ENCODE measurements at regions not wholly inside any gene's neighbourhood (a gene's known extent, or its start where the extent isn't known, plus 50 kb on each side); places are given as distances from the start of the nearest gene placed in this dataset.
A peak's percentile ranks its signal among the peaks of the same experiment; 100 is the strongest.

- POLR2A ChIA-PET = interaction anchor here (0.6 to 1.4 kb wide), 9 partner anchors 8 to 291 kb away, joined by 3 to 6 read pairs (median 4); partner anchors contain the start of gene ELL2
- intact Hi-C loops (cut with micrococcal nuclease) = no loop called here
- TF ChIP-seq CTCF (IDR thresholded peaks at IDR 0.05; ENCODE audit: unreplicated experiment) = no peak
Observed at GRCh38 chr5:96252596-96252995, 180.5 kb downstream of the PCSK1 start.

GRCh38 chr5:96250782-96251181 lies 182.3 kb downstream of the PCSK1 start:
- no peak overlapping the region for H3K4me3 Mint-ChIP-seq (ENCODE audit: unreplicated experiment)
- H3K27me3 Mint-ChIP-seq (ENCODE audit: insufficient read depth, unreplicated experiment) = no peaks in the 10 kb centered on the region
- H3K27ac Mint-ChIP-seq (ENCODE audit: low read depth, unreplicated experiment) = no peak overlapping the region
- no peaks in the 10 kb centered on the region for H3K9me3 Mint-ChIP-seq (ENCODE audit: unreplicated experiment)
- peaks cover 38% of the 10 kb centered on the region for H3K4me1 Mint-ChIP-seq (ENCODE audit: insufficient read depth, unreplicated experiment)
- no TSS peak for BruUV-seq (replicated peaks)
- DNase-seq (ENCODE audit: unreplicated experiment) = no peak
- intact Hi-C loops (cut with micrococcal nuclease) = no loop called here
- ChIA-PET CTCF (no interaction called here), POLR2A (interaction anchor here (0.6 kb wide), 1 partner anchor 63 kb away, joined by 3 read pairs; no protein-coding TSS in a partner anchor)
- no peak for TF ChIP-seq CTCF (IDR thresholded peaks at IDR 0.05; ENCODE audit: unreplicated experiment)
- no peaks in the 10 kb centered on the region for H3K36me3 Mint-ChIP-seq (ENCODE audit: insufficient read depth, unreplicated experiment)

More at GRCh38 chr5:96252596-96252995, 180.5 kb downstream of the PCSK1 start:
- BruUV-seq (replicated peaks) = no TSS peak
- no peaks in the 10 kb centered on the region for H3K9me3 Mint-ChIP-seq (ENCODE audit: unreplicated experiment)
- no peak overlapping the region for H3K4me3 Mint-ChIP-seq (ENCODE audit: unreplicated experiment)
- H3K36me3 Mint-ChIP-seq (ENCODE audit: insufficient read depth, unreplicated experiment) = no peaks in the 10 kb centered on the region
- H3K4me1 Mint-ChIP-seq (ENCODE audit: insufficient read depth, unreplicated experiment) = peaks cover 39% of the 10 kb centered on the region
- H3K27ac Mint-ChIP-seq (ENCODE audit: low read depth, unreplicated experiment) = peak overlapping the region; percentile 31
- H3K27me3 Mint-ChIP-seq (ENCODE audit: insufficient read depth, unreplicated experiment) = no peaks in the 10 kb centered on the region
- DNase-seq (ENCODE audit: unreplicated experiment) = no peak
- CTCF ChIA-PET = interaction anchor here (0.6 to 1.5 kb wide), 4 partner anchors 19 to 290 kb away, joined by 3 to 4 read pairs (median 3); no protein-coding TSS in a partner anchor

GRCh38 chr5:96248131-96248530 lies 184.9 kb downstream of the PCSK1 start:
- ChIA-PET CTCF (interaction anchor here (0.7 to 2.0 kb wide), 4 partner anchors 30 to 287 kb away, joined by 3 to 7 read pairs (median 4); no protein-coding TSS in a partner anchor), POLR2A (interaction anchor here (0.8 to 6.0 kb wide), 7 partner anchors 11 to 388 kb away, joined by 3 to 44 read pairs (median 3); no protein-coding TSS in a partner anchor)
- no peaks in the 10 kb centered on the region for H3K36me3 Mint-ChIP-seq (ENCODE audit: insufficient read depth, unreplicated experiment)
- no TSS peak for BruUV-seq (replicated peaks)
- no peak for DNase-seq (ENCODE audit: unreplicated experiment)
- H3K27me3 Mint-ChIP-seq (ENCODE audit: insufficient read depth, unreplicated experiment) = no peaks in the 10 kb centered on the region
- no peaks in the 10 kb centered on the region for H3K9me3 Mint-ChIP-seq (ENCODE audit: unreplicated experiment)
- intact Hi-C loops (cut with micrococcal nuclease) = no loop called here
- H3K4me3 Mint-ChIP-seq (ENCODE audit: unreplicated experiment) = no peak overlapping the region
- H3K4me1 Mint-ChIP-seq (ENCODE audit: insufficient read depth, unreplicated experiment) = peaks cover 39% of the 10 kb centered on the region
- H3K27ac Mint-ChIP-seq (ENCODE audit: low read depth, unreplicated experiment) = peak overlapping the region; percentile 56
- no peak for TF ChIP-seq CTCF (IDR thresholded peaks at IDR 0.05; ENCODE audit: unreplicated experiment)

GRCh38 chr5:96247708-96248107 lies 185.3 kb downstream of the PCSK1 start:
- Mint-ChIP-seq H3K4me3 (ENCODE audit: unreplicated experiment) (no peak overlapping the region), H3K9me3 (ENCODE audit: unreplicated experiment) (no peaks in the 10 kb centered on the region), H3K36me3 (ENCODE audit: insufficient read depth, unreplicated experiment) (no peaks in the 10 kb centered on the region), H3K4me1 (ENCODE audit: insufficient read depth, unreplicated experiment) (peaks cover 35% of the 10 kb centered on the region), H3K27me3 (ENCODE audit: insufficient read depth, unreplicated experiment) (no peaks in the 10 kb centered on the region), H3K27ac (ENCODE audit: low read depth, unreplicated experiment) (peak overlapping the region; percentile 56)
- no peak for DNase-seq (ENCODE audit: unreplicated experiment)
- intact Hi-C loops (cut with micrococcal nuclease) = no loop called here
- ChIA-PET CTCF (interaction anchor here (0.6 to 2.0 kb wide), 3 partner anchors 23 to 208 kb away, joined by 3 to 6 read pairs (median 3); no protein-coding TSS in a partner anchor), POLR2A (interaction anchor here (1.3 to 6.0 kb wide), 6 partner anchors 12 to 169 kb away, joined by 3 to 44 read pairs (median 4); no protein-coding TSS in a partner anchor)
- BruUV-seq (replicated peaks) = no TSS peak
- no peak for TF ChIP-seq CTCF (IDR thresholded peaks at IDR 0.05; ENCODE audit: unreplicated experiment)

Data from MCF 10A (cell line).